ENCODE measurements at regions not wholly inside any gene's neighbourhood (a gene's known extent, or its start where the extent isn't known, plus 50 kb on each side); places are given as distances from the start of the nearest gene placed in this dataset.
A peak's percentile ranks its signal among the peaks of the same experiment; 100 is the strongest.

- no peaks in the 10 kb centered on the region for H3K9me3 ChIP-seq
- no peaks in the 10 kb centered on the region for H3K36me3 ChIP-seq
- H3K4me1 ChIP-seq: peaks cover 0 to 21% (median 0%) of the 10 kb centered on the region in 4 donors
- no peak for DNase-seq
- H3K4me3 ChIP-seq: no peak overlapping the region
- peak; percentile 78 to 92 for TF ChIP-seq CTCF (IDR thresholded peaks at IDR 0.05)
- H3K27ac ChIP-seq: no peak overlapping the region
- intact Hi-C loops (cut with DNase I; ENCODE audit: low total_unique reads): loop anchor here (2.0 kb wide), 1 partner anchor 130 kb away; no protein-coding TSS in a partner anchor
- H3K27me3 ChIP-seq: no peaks in the 10 kb centered on the region
Observed at GRCh38 chr3:16048435-16049318, 125.8 kb upstream of the GALNT15 start.

GRCh38 chr3:16050641-16051467 lies 123.6 kb upstream of the GALNT15 start:
- H3K4me3 ChIP-seq: no peak overlapping the region
- H3K4me1 ChIP-seq: peaks cover 0 to 41% (median 12%) of the 10 kb centered on the region in 4 donors
- intact Hi-C loops (cut with DNase I; ENCODE audit: low total_unique reads): loop anchor here (5.0 kb wide), 1 partner anchor 191 kb away; no protein-coding TSS in a partner anchor
- DNase-seq: peak; percentile 50 to 73
- H3K27me3 ChIP-seq: no peaks in the 10 kb centered on the region
- no peaks in the 10 kb centered on the region for H3K9me3 ChIP-seq
- TF ChIP-seq CTCF (IDR thresholded peaks at IDR 0.05): no peak
- no peaks in the 10 kb centered on the region for H3K36me3 ChIP-seq
- peak overlapping the region; percentile 58 to 81 for H3K27ac ChIP-seq

GRCh38 chr3:16051691-16052090 lies 122.8 kb upstream of the GALNT15 start:
- no peak for DNase-seq
- no peaks in the 10 kb centered on the region for H3K36me3 ChIP-seq
- H3K4me3 ChIP-seq: no peak overlapping the region
- no peak for TF ChIP-seq CTCF (IDR thresholded peaks at IDR 0.05)
- intact Hi-C loops (cut with DNase I; ENCODE audit: low total_unique reads): loop anchor here (5.0 kb wide), 1 partner anchor 191 kb away; no protein-coding TSS in a partner anchor
- H3K4me1 ChIP-seq: peaks cover 0 to 49% (median 20%) of the 10 kb centered on the region in 4 donors
- no peaks in the 10 kb centered on the region for H3K9me3 ChIP-seq
- H3K27me3 ChIP-seq: no peaks in the 10 kb centered on the region
- peak overlapping the region; percentile 58 to 81 for H3K27ac ChIP-seq

- peak overlapping the region; percentile 81 to 87 for H3K27ac ChIP-seq
- no peak for DNase-seq
- no peaks in the 10 kb centered on the region for H3K27me3 ChIP-seq
- H3K4me1 ChIP-seq: peaks cover 0 to 61% (median 24%) of the 10 kb centered on the region in 4 donors
- H3K36me3 ChIP-seq: no peaks in the 10 kb centered on the region
- intact Hi-C loops (cut with DNase I; ENCODE audit: low total_unique reads): loop anchor here (5.0 kb wide), 1 partner anchor 189 kb away; no protein-coding TSS in a partner anchor
- no peak overlapping the region for H3K4me3 ChIP-seq
- TF ChIP-seq CTCF (IDR thresholded peaks at IDR 0.05): no peak
- no peaks in the 10 kb centered on the region for H3K9me3 ChIP-seq
Observed at GRCh38 chr3:16052964-16053363, 121.5 kb upstream of the GALNT15 start.

- Histone ChIP-seq H3K9me3 (no peaks in the 10 kb centered on the region), H3K4me3 (no peak overlapping the region), H3K4me1 (peaks cover 0 to 66% (median 29%) of the 10 kb centered on the region in 4 donors), H3K27me3 (no peaks in the 10 kb centered on the region), H3K27ac (peak overlapping the region; percentile 81 to 87), H3K36me3 (no peaks in the 10 kb centered on the region)
- intact Hi-C loops (cut with DNase I; ENCODE audit: low total_unique reads): loop anchor here (5.0 kb wide), 1 partner anchor 189 kb away; no protein-coding TSS in a partner anchor
- peak in 1 of 2 donors; percentile 70 for DNase-seq
- TF ChIP-seq CTCF (IDR thresholded peaks at IDR 0.05): no peak
Observed at GRCh38 chr3:16053794-16054193, 120.7 kb upstream of the GALNT15 start.
